CD4-positive, alpha-beta T cell treated with Interleukin-6 at 100 ng/mL for 8 hours (primary cell): ENCODE measurements at regions not wholly inside any gene's neighbourhood (a gene's known extent, or its start where the extent isn't known, plus 50 kb on each side); places are given as distances from the start of the nearest gene placed in this dataset.

Source experiments
- DNase-seq: peaks from one replicate; pipeline ENCODE4 v3.0.0-alpha.2; 2020; ENCODE audit warnings: mixed read lengths, low spot score

GRCh38 chr2:2926009-2926857 is 451.4 kb downstream of the EIPR1 start:
- no peak for DNase-seq

- DNase-seq, result no peak
These were observed 455.5 kb downstream of the EIPR1 start for GRCh38 chr2:2922156-2922555.

- DNase-seq, result no peak
These were observed 456.5 kb downstream of the EIPR1 start for GRCh38 chr2:2921011-2921720.

GRCh38 chr2:2919574-2920365 is 457.8 kb downstream of the EIPR1 start:
- DNase-seq, result no peak

GRCh38 chr2:2919026-2919425 is 458.6 kb downstream of the EIPR1 start:
- no peak for DNase-seq

GRCh38 chr2:2916621-2917020 is 461.0 kb downstream of the EIPR1 start:
- DNase-seq, result no peak

GRCh38 chr2:2914252-2914651 is 463.4 kb downstream of the EIPR1 start:
- DNase-seq, result no peak

GRCh38 chr2:2913601-2914120 is 464.0 kb downstream of the EIPR1 start:
- no peak for DNase-seq

- DNase-seq, result no peak
These were observed 464.9 kb downstream of the EIPR1 start for GRCh38 chr2:2912731-2913130.

- no peak for DNase-seq
These were observed 465.3 kb downstream of the EIPR1 start for GRCh38 chr2:2912293-2912692.

- no peak for DNase-seq
These were observed 467.4 kb downstream of the EIPR1 start for GRCh38 chr2:2910259-2910658.

GRCh38 chr2:2909086-2910035 is 468.3 kb downstream of the EIPR1 start:
- no peak for DNase-seq

GRCh38 chr2:2906091-2906490 is 471.5 kb downstream of the EIPR1 start:
- DNase-seq, result no peak

- no peak for DNase-seq
These were observed 472.8 kb downstream of the EIPR1 start for GRCh38 chr2:2904721-2905350.

- no peak for DNase-seq
These were observed 474.9 kb downstream of the EIPR1 start for GRCh38 chr2:2902547-2903281.

- no peak for DNase-seq
These were observed 476.0 kb downstream of the EIPR1 start for GRCh38 chr2:2901384-2902345.

- DNase-seq, result no peak
These were observed 477.8 kb downstream of the EIPR1 start for GRCh38 chr2:2899826-2900225.

GRCh38 chr2:2898744-2899143 is 478.9 kb downstream of the EIPR1 start:
- DNase-seq, result no peak

GRCh38 chr2:2896643-2897042 is 481.0 kb downstream of the EIPR1 start:
- DNase-seq, result no peak
